ENCODE measurements at regions not wholly inside any gene's neighbourhood (a gene's known extent, or its start where the extent isn't known, plus 50 kb on each side); places are given as distances from the start of the nearest gene placed in this dataset.

GRCh38 chr22:49204599-49205482 lies 622.8 kb downstream of the BRD1 start:
- TF ChIP-seq POLR2A (IDR thresholded peaks at IDR 0.05): no peak
- TF ChIP-seq CTCF (IDR thresholded peaks at IDR 0.05): no peak
- TF ChIP-seq EP300 (IDR thresholded peaks at IDR 0.05): no peak
- Histone ChIP-seq H3K9me3 (no peaks in the 10 kb centered on the region), H3K36me3 (no peaks in the 10 kb centered on the region), H3K27me3 (no peaks in the 10 kb centered on the region), H3K4me3 (no peak overlapping the region), H3K4me1 (ENCODE audit: insufficient read depth) (no peaks in the 10 kb centered on the region), H3K27ac (no peak overlapping the region)
- peak in 2 of 5 donors; percentile 1 to 8 for DNase-seq
- WGBS, 3 donors: 80 to 86% (median 83%) methylated on average over 22 of the region's 22 CpGs
- intact Hi-C loops (cut with DNase I): no loop called here

- Histone ChIP-seq H3K4me3 (no peak overlapping the region), H3K27me3 (no peaks in the 10 kb centered on the region), H3K4me1 (ENCODE audit: insufficient read depth) (no peaks in the 10 kb centered on the region), H3K27ac (no peak overlapping the region), H3K9me3 (no peaks in the 10 kb centered on the region), H3K36me3 (no peaks in the 10 kb centered on the region)
- DNase-seq: peak in 1 of 5 donors; percentile 1
- intact Hi-C loops (cut with DNase I): no loop called here
- TF ChIP-seq CTCF (IDR thresholded peaks at IDR 0.05) (no peak), EP300 (IDR thresholded peaks at IDR 0.05) (no peak), POLR2A (IDR thresholded peaks at IDR 0.05) (no peak)
- 75 to 81% (median 79%) methylated on average over 32 of the region's 32 CpGs for WGBS, 3 donors
Measured at GRCh38 chr22:49203859-49204598, 623.6 kb downstream of the BRD1 start.

GRCh38 chr22:49203091-49203858 lies 624.4 kb downstream of the BRD1 start:
- no peak overlapping the region for H3K27ac ChIP-seq
- 47 to 67% (median 56%) methylated on average over 38 of the region's 38 CpGs for WGBS, 3 donors
- no peaks in the 10 kb centered on the region for H3K9me3 ChIP-seq
- peak in 3 of 5 donors; percentile 4 to 14 (median 6) for DNase-seq
- no peaks in the 10 kb centered on the region for H3K4me1 ChIP-seq (ENCODE audit: insufficient read depth)
- no peak for TF ChIP-seq POLR2A (IDR thresholded peaks at IDR 0.05)
- TF ChIP-seq CTCF (IDR thresholded peaks at IDR 0.05): no peak
- no peak for TF ChIP-seq EP300 (IDR thresholded peaks at IDR 0.05)
- H3K36me3 ChIP-seq: no peaks in the 10 kb centered on the region
- no peak overlapping the region for H3K4me3 ChIP-seq
- intact Hi-C loops (cut with DNase I): no loop called here
- H3K27me3 ChIP-seq: no peaks in the 10 kb centered on the region

GRCh38 chr22:49202226-49202625 lies 625.4 kb downstream of the BRD1 start:
- intact Hi-C loops (cut with DNase I): no loop called here
- WGBS, 3 donors: 69 to 75% (median 71%) methylated on average over 8 of the region's 8 CpGs
- Histone ChIP-seq H3K36me3 (no peaks in the 10 kb centered on the region), H3K9me3 (no peaks in the 10 kb centered on the region), H3K27me3 (no peaks in the 10 kb centered on the region), H3K27ac (no peak overlapping the region), H3K4me1 (ENCODE audit: insufficient read depth) (no peaks in the 10 kb centered on the region), H3K4me3 (no peak overlapping the region)
- DNase-seq: peak in 2 of 5 donors; percentile 1 to 7
- TF ChIP-seq POLR2A (IDR thresholded peaks at IDR 0.05): no peak
- no peak for TF ChIP-seq CTCF (IDR thresholded peaks at IDR 0.05)
